ENCODE measurements at regions not wholly inside any gene's neighbourhood (a gene's known extent, or its start where the extent isn't known, plus 50 kb on each side); places are given as distances from the start of the nearest gene placed in this dataset.

DNA sequence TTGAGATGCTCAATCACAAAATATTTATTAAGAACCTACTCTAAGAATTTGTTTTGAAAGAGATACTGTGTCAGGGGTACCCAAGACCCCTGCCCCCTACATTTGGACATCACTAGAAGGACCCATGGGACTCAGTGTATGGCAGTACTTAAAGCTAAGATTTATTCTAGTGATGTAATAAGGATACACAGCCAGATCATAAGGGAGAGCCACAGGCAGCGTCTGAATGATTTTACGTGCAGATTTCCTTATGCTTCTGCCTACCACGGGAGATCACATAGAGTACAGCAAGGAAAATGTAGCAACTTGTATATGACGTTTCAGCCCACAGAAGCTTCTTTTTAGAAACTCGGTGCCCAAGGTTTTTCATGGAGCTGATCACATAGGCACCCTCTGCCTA lies 172.9 kb downstream of the DEPDC1B start:
- no peaks in the 10 kb centered on the region for H3K9me3 Mint-ChIP-seq
- no peaks in the 10 kb centered on the region for H3K36me3 Mint-ChIP-seq
- DNase-seq (ENCODE audit: low spot score), result no peak
- no peaks in the 10 kb centered on the region for H3K4me1 Mint-ChIP-seq (ENCODE audit: low read depth in 2 of 2)
- no peak overlapping the region for H3K27ac Mint-ChIP-seq
- ATAC-seq, result no peak
- peaks cover 0 to 3% of the 10 kb centered on the region in 2 donors for H3K27me3 Mint-ChIP-seq
- no peak overlapping the region for H3K4me3 Mint-ChIP-seq

DNA sequence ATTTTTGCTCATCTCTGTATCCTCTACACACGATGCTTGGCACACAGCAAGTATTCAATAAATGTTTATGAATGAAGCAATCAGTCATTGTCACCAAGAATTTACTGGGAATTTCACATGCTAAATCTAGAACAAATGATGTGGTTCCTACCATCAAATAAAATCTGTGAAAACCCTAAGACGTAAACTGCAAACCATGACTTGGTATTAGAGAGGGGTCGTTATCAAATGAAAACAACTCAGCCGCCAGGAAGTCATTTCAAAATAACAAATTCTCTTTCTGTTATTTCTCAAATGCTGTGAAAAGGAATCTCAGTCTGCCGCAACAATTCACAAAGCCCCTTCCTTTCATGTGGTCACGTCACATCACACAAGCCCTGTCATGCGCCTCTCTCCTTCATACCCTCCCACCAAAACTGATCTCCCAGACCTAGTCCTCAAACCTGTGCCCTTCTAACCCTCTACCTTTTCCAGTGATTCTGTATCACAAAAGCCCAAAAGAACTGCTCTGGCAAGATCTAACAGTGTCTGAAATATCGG lies 173.6 kb downstream of the DEPDC1B start:
- Mint-ChIP-seq H3K9me3 (no peaks in the 10 kb centered on the region), H3K36me3 (no peaks in the 10 kb centered on the region), H3K27ac (no peak overlapping the region), H3K27me3 (peaks cover 0 to 3% of the 10 kb centered on the region in 2 donors), H3K4me3 (no peak overlapping the region), H3K4me1 (ENCODE audit: low read depth in 2 of 2) (no peaks in the 10 kb centered on the region)
- ATAC-seq, result no peak
- DNase-seq (ENCODE audit: low spot score), result no peak

DNA sequence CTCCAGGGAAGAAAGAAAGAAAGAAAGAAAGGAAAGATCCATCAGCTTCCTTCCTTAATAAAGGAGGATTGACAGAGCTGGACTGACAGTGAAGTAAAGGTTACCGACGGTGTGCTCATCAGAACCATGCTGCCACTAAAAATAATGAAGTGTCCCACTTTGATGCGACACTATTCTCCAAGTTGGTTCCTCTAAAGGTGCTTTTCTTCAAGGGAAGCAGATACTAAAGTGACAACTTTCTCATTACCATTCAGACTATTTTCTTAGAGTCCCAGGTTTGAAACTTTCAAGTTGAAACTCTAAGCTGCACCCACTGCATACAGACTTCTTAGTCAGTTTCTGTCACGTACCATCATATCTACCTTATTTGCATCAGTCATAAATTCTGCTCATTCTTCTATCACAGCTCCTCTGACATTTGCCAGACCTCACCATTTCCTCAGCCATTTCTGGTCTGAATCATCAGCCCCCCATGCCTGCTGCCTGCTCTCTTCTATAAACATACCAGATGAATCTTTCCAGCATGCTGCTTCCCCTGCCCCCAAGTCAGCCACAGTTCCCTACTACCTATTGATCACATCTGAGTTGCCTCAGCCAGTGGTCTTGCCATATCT lies 177.6 kb downstream of the DEPDC1B start:
- ATAC-seq, result no peak
- DNase-seq (ENCODE audit: low spot score), result no peak
- Mint-ChIP-seq H3K36me3 (no peaks in the 10 kb centered on the region), H3K27me3 (peaks cover 0 to 3% of the 10 kb centered on the region in 2 donors), H3K4me3 (no peak overlapping the region), H3K4me1 (ENCODE audit: low read depth in 2 of 2) (no peaks in the 10 kb centered on the region), H3K27ac (no peak overlapping the region), H3K9me3 (no peaks in the 10 kb centered on the region)

DNA sequence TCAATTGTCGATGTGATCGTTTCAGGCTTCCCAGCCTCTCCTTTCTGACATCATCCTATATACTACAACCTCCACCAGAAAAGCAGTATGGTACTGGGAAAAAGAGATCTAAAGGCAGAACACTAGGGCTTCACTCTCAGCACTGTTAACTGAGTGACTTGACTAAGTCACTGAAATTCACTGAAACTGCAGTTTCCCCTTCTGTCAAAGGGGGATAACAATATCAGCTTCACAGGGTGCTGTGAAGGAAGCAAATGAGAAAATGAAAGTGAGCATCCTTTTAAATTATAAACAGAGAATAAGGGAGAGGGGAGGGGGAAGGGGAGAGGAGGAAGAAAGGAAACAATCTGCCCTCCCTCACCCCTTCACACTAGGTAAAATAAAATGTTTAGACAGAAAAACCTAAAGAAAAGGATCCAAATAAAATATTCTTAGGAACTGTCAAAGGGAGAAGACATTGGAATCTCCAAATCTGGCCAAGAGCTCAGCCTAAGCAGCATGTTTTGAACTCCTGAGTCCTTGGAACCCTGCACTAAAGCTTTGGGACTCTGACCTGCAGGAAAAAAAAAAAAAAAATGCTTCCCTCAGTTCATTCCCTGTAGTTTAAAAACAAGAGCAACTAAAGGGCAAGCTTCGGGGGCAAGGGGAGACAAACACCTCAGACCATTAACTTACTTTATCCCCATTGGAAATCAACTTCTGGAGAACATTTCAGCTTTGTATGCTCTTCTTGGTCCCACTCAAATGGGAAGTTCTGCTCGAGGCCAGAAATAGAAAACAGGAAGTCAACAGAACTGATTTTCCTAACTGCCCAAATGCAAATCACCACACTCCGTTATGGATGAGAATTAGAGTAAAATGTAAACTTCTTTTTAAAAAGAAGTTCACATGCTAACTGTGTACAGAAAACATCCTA lies 178.3 kb downstream of the DEPDC1B start:
- ATAC-seq, result no peak

DNA sequence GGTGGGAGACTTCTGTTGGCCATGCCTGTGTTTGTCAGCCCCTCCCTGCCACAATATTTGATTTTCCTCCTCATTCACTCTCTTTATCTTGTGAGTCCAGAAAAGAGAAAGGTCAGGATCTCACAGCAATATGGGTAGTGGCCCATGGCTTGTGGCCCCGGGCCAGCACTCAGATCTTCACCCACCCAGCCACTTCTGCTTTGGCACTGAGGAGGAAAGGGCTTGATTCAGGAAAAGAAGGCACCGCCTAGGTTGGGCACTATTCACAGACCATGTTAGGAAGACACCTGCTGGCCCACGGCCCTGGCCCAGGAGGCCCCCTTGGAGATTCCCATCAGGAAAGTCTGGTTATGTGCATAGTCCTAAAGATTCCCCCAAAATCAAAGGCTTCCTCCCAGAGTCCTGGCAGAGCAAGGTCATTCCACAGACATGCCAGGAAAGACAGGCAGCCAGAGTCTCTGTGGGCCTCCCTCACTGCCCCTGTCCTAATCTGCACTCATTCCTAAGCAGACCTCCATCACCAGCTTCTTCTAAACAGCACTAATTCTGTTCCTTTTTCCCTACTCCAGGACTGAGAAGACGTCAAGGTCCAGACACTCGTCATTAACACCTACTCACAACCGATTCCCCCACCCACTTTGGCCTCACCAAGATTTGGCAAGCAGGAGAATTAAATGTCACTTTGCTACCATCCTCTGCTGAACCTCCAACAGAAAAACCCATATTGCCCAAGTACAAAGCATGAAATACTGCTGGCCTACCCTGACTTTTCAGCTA lies 179.3 kb downstream of the DEPDC1B start:
- H3K36me3 Mint-ChIP-seq, result no peaks in the 10 kb centered on the region
- H3K9me3 Mint-ChIP-seq, result no peaks in the 10 kb centered on the region
- H3K27ac Mint-ChIP-seq, result no peak overlapping the region
- DNase-seq (ENCODE audit: low spot score) (no peak), ATAC-seq (peak in 1 of 2 donors; percentile 15)
- no peak overlapping the region for H3K4me3 Mint-ChIP-seq
- H3K27me3 Mint-ChIP-seq, result no peaks in the 10 kb centered on the region
- H3K4me1 Mint-ChIP-seq (ENCODE audit: low read depth in 2 of 2), result no peaks in the 10 kb centered on the region

More for the DNA sequence above, 178.3 kb downstream of the DEPDC1B start:
- no peak for DNase-seq (ENCODE audit: low spot score)
- no peaks in the 10 kb centered on the region for H3K4me1 Mint-ChIP-seq (ENCODE audit: low read depth in 2 of 2)
- no peaks in the 10 kb centered on the region for H3K9me3 Mint-ChIP-seq
- H3K27ac Mint-ChIP-seq, result no peak overlapping the region
- no peaks in the 10 kb centered on the region for H3K36me3 Mint-ChIP-seq
- peaks cover 0 to 2% of the 10 kb centered on the region in 2 donors for H3K27me3 Mint-ChIP-seq
- no peak overlapping the region for H3K4me3 Mint-ChIP-seq

DNA sequence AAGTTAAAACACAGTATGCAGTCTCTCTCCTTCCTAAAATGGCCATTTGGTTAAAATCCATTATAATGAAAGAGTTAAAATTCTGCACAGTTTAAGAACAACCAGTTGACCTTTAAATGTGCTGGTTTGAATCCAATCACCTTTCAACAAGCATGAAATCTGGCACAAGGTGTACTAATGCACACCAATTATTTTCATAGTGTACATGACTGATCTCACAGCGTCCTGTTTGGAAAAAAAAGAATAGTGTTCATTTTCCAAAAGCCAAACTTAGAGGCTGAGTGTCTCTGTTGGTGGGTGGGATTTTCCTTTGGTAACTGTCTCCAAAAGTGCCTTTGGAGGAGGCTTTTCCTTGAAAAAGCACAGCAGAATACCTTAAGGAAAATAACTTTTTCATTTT lies 180.6 kb downstream of the DEPDC1B start:
- no peak for DNase-seq (ENCODE audit: low spot score)
- no peaks in the 10 kb centered on the region for H3K9me3 Mint-ChIP-seq
- no peaks in the 10 kb centered on the region for H3K36me3 Mint-ChIP-seq
- H3K27ac Mint-ChIP-seq, result no peak overlapping the region
- H3K27me3 Mint-ChIP-seq, result no peaks in the 10 kb centered on the region
- H3K4me1 Mint-ChIP-seq (ENCODE audit: low read depth in 2 of 2), result no peaks in the 10 kb centered on the region
- H3K4me3 Mint-ChIP-seq, result no peak overlapping the region
- no peak for ATAC-seq

DNA sequence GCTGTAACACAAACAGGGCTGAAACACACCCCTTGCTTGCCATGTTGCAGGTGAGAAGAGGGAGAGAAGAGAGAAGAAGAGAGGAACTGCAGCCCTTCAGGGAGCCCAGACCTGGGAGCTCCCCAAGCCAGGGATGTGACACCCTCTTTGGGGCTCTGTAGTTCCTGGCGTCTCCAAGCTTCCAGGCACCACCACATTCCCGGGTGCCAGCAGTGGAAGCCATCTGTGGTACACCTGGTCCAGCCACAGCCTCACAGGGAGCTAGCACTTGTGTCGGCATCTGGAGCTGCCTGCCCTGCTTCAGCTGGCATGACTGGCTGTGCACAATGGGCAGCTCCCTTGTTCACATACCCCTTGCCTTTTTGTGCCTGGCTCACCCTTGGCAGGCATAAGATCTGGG lies 182.1 kb downstream of the DEPDC1B start:
- no peaks in the 10 kb centered on the region for H3K4me1 Mint-ChIP-seq (ENCODE audit: low read depth in 2 of 2)
- no peak overlapping the region for H3K4me3 Mint-ChIP-seq
- ATAC-seq, result no peak
- no peaks in the 10 kb centered on the region for H3K9me3 Mint-ChIP-seq
- H3K27me3 Mint-ChIP-seq, result no peaks in the 10 kb centered on the region
- H3K36me3 Mint-ChIP-seq, result no peaks in the 10 kb centered on the region
- no peak overlapping the region for H3K27ac Mint-ChIP-seq
- DNase-seq (ENCODE audit: low spot score), result no peak

DNA sequence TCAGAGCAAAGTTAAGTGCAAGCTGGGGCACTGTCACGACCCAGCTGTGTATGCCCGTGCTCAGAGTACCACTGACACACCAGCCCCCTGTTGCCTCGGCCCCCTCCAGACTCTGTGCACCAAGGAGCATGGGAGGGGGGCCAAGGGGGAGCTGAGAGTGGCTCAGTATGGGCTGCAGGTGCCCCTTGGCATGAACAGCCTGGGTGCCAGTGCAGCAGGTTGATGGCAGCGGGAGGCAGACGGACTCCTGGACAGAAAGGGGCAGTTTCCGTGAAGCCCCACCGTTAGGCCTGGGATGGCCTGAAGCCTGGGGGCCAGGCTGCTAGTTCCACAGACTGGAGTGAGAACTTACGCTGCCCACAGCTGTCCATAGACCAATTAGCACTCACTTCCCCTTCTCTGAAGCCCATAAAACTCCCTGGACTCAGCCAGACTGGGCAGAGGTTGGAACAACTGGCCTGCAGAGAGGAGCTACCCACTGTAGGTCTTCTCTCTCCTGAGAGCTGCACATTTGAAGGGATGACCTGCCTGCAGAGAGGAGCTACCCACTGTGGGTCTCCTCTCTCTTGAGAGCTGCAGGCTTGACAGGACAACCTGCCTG lies 182.8 kb downstream of the DEPDC1B start:
- ATAC-seq (peak; percentile 9 to 53), DNase-seq (ENCODE audit: low spot score) (no peak)
- no peak overlapping the region for H3K4me3 Mint-ChIP-seq
- H3K36me3 Mint-ChIP-seq, result no peaks in the 10 kb centered on the region
- no peaks in the 10 kb centered on the region for H3K4me1 Mint-ChIP-seq (ENCODE audit: low read depth in 2 of 2)
- H3K27ac Mint-ChIP-seq, result no peak overlapping the region
- no peaks in the 10 kb centered on the region for H3K27me3 Mint-ChIP-seq
- H3K9me3 Mint-ChIP-seq, result no peaks in the 10 kb centered on the region

DNA sequence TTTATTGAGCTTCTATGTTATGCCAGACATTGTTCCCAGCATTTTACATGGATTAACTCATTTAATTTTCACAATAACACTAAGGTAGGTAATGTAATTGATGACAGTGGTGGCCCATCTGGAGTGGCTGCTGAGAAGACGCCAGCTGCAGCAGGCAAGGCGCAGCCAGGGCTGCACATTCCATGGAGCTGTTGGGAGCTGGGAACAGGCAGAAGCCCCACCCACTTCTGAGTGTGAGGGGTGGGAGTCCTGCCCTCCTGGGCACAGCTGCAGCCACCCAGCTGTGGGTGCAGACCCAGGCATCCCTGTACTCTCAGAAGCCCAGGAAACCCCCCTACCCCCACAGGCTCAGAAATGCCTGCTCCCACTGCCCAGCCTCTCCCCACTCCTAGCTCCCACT lies 183.3 kb downstream of the DEPDC1B start:
- Mint-ChIP-seq H3K27ac (no peak overlapping the region), H3K9me3 (no peaks in the 10 kb centered on the region), H3K4me1 (ENCODE audit: low read depth in 2 of 2) (no peaks in the 10 kb centered on the region), H3K27me3 (no peaks in the 10 kb centered on the region), H3K36me3 (no peaks in the 10 kb centered on the region), H3K4me3 (no peak overlapping the region)
- ATAC-seq (peak in 1 of 2 donors; percentile 28), DNase-seq (ENCODE audit: low spot score) (no peak)

DNA sequence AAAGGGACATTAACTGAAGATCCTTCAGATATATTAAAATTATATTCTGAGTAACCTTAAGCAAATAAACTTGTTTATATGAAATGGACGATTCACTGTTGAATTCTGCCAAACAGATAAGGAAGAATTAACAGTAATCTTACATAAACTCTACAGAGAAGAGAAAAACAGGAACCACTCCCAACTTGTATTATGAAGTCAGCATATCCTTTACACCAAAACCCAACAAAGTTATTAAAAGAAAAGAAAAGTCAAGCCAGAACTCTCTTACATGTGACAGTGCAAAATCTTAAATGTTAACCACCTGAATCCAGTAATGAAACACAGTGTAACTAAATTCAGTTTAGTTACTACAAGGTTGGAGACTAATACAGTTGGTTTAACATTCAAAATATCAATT lies 185.8 kb downstream of the DEPDC1B start:
- Mint-ChIP-seq H3K27ac (no peak overlapping the region), H3K4me1 (ENCODE audit: low read depth in 2 of 2) (no peaks in the 10 kb centered on the region), H3K9me3 (peaks cover 7% of the 10 kb centered on the region), H3K36me3 (no peaks in the 10 kb centered on the region), H3K27me3 (no peaks in the 10 kb centered on the region), H3K4me3 (no peak overlapping the region)
- DNase-seq (ENCODE audit: low spot score) (no peak), ATAC-seq (no peak)

DNA sequence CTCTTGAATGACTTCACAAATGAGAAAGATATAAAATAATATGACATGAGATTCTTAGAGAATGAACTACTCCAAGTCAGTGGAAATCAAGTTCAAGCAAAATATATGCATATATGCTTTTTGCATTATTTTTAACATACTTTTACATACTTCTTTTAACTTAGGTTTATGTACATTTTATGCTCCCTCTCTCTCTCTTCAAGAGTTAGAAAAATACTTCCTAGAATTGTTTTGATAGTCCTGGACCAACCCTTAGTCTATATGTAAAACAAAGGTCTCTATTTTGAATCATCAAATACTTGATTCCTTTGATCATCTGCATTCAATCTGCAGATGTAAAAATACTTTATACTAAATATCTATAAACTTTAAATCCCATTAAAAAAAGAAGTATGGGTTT lies 187.8 kb downstream of the DEPDC1B start:
- no peak overlapping the region for H3K27ac Mint-ChIP-seq
- H3K36me3 Mint-ChIP-seq, result no peaks in the 10 kb centered on the region
- no peaks in the 10 kb centered on the region for H3K27me3 Mint-ChIP-seq
- ATAC-seq (no peak), DNase-seq (ENCODE audit: low spot score) (no peak)
- no peak overlapping the region for H3K4me3 Mint-ChIP-seq
- H3K4me1 Mint-ChIP-seq (ENCODE audit: low read depth in 2 of 2), result no peaks in the 10 kb centered on the region
- H3K9me3 Mint-ChIP-seq, result peaks cover 7% of the 10 kb centered on the region

DNA sequence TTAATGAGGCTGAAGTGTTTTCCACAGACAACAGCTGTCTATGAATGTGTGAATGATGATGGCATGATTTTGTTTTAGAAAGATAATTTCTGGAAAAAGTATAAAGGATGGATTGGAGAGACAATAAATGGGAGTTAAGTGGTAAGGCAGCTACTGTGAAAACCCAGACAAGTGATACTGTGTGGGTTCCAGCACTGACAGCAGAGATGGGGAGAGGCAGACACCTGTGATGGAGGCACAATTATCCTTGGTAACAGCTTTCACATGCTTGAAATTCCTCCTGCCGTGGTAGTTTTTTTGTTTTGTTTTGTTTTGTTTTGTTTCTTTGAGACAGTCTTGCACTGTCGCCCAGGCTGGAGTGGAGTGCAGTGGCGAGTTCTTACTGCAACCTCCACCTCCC lies 189.3 kb downstream of the DEPDC1B start:
- no peak for DNase-seq (ENCODE audit: low spot score)
- ATAC-seq, result no peak
- H3K36me3 Mint-ChIP-seq, result no peaks in the 10 kb centered on the region
- no peaks in the 10 kb centered on the region for H3K4me1 Mint-ChIP-seq (ENCODE audit: low read depth in 2 of 2)
- no peaks in the 10 kb centered on the region for H3K27me3 Mint-ChIP-seq
- no peak overlapping the region for H3K27ac Mint-ChIP-seq
- H3K4me3 Mint-ChIP-seq, result no peak overlapping the region
- peaks cover 7% of the 10 kb centered on the region for H3K9me3 Mint-ChIP-seq

DNA sequence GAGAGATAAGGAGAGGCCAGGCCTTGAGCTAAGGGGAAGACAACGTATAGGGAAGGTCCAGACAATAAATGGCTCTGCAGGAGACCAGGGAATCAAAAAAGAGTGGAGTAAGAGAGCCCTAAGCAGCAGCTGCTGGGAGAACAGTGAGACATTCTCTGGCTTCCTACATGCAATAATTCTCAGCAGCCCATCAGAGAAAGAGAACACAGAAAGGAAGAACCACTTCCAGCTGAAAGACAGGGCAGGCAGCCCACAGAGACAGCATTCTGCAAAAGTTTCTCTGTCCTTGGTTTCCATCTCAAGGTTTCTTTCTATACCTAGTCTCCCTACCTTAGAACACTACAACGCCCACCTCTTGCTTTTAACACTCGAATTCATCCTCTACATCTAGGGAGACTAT lies 189.9 kb downstream of the DEPDC1B start:
- DNase-seq (ENCODE audit: low spot score), result no peak
- H3K36me3 Mint-ChIP-seq, result no peaks in the 10 kb centered on the region
- no peak overlapping the region for H3K27ac Mint-ChIP-seq
- no peaks in the 10 kb centered on the region for H3K27me3 Mint-ChIP-seq
- ATAC-seq, result no peak
- peaks cover 7% of the 10 kb centered on the region for H3K9me3 Mint-ChIP-seq
- H3K4me1 Mint-ChIP-seq (ENCODE audit: low read depth in 2 of 2), result no peaks in the 10 kb centered on the region
- no peak overlapping the region for H3K4me3 Mint-ChIP-seq

Data from natural killer cell treated with Interleukin-12 subunit alpha and Interleukin-12 subunit beta and Interleukin-15 and Interleukin-18, amount 100 ng/mL, for 72 hours (primary cell).